SIG-M5 (cell line): ENCODE measurements at regions not wholly inside any gene's neighbourhood (a gene's known extent, or its start where the extent isn't known, plus 50 kb on each side); places are given as distances from the start of the nearest gene placed in this dataset.

ENCODE experiments used
- DNase-seq: peaks from one replicate; lab custom pipeline; 2025; lab: John Stamatoyannopoulos, UW

DNA sequence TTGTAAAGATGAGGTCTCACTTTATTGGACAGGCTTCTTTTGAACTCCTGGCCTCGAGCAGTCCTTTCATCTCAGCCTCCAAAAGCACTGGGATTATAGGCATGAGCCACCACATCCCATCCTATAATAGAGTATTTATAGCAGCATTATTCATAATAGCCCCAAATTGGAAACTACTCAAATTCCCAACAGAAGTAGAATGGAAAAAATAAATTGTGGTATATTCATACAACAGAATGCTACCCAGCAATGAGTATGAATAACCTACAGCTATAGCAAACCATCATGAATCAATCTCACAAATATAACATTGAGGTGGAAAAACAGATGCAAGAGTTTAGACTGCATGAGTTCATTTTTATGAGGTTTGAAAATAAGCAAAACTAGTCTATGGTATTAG, 84.8 kb upstream of the BTBD3 start:
- DNase-seq, result no peak

DNA sequence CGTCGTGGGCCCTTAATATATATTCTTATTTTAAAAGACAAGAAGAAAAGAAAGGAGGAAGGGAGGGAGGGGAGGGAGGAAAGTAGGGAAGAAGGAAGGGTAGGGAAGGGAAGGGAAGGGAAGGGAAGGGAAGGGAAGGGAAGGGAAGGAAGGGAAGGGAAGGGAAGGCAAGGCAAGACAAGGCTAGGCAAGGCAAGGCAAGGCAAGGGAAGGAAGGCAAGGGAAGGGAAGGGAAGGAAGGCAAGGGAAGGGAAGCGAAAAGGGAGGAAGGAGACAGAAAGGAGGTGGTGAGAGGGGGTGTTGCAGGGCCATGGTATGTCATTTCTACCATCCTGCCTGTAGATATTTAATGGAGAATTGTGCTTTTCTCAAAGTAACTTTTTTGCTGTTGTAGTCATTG, 83.9 kb upstream of the BTBD3 start:
- DNase-seq, result no peak

DNA sequence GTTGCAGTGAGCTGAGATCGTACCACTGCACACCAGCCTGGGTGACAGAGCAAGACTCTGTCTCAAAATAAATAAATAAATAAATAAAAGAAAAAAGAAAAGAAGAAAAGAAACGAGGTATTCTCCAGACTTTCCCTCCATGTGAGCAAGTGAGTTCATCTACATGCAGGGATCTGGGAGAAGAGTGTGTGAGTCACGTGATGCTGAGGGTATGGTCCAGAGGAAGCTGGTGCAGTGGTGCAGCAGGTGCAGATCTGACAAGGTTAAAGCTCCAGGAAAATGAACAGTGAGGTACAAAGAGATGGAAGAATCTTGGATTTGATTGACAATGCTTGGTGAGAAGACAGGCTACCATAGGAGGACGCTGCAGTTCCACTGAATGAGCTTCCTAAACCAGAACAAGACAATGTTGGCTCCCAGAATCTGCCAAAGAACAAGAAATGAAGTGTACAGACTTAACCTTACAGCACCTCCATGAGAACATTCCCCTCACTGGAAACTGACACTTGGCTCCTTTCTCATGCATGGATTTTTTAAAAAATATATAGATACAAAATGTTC, 79.5 kb upstream of the BTBD3 start:
- no peak for DNase-seq

DNA sequence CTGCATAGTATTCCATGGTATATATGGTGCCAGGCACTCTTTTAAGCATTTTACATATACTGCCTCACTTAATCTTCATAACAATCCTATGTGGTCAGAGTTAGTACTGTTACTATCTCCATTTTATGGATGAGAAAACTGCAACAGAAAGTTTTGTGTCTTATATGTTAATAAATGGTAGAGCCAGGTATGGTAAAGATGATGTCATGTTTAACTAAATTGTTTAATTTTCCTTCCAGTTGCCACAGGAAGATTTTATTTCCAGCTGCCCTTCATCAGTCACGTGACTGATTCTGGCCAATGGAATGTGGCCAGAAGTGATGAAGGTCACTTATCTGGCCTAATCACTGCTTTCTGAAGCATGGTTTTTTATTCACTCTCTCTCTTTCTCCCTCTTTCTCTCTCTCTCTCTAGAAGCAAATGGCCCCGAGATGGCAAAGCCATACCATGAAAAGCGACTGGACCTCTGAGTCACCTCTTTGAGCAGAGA, 75.7 kb upstream of the BTBD3 start:
- no peak for DNase-seq

DNA sequence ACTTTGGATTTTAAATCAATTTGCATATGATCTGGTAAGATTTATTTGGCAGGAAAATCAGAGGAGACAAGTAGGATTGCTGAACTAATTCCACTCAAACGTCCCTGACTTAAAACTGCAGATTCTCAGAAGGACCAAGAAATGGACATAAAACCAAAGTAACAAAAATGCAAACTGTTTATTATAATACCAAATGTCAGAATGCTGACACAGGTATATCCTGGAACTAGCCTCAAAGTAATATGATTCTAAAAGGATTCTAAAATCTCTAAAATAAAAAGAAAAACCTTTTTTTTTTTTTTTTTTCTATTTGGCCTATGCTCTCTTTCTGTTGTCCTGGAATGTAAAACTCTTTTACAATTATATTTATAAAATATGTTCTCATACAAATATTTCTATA, 74.4 kb upstream of the BTBD3 start:
- DNase-seq, result no peak

DNA sequence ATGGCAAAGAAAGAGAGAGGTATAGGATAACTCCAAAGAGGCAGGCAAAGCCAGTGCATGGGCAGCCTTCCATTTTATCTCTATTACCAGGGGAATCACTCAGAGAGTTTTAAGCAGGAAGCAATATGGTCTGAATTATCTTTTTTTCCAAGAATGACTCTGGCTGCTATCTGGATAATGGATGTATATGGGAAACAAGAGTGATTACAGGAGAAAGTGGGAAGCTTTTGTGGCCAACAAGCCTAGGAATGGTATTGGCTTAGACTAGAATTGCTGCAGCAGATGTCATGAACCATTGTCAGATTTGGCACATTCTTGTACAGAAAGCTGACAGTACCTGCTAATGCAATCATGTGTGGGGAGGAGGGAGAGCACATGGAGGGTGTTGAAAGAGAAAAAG, 73.0 kb upstream of the BTBD3 start:
- no peak for DNase-seq

DNA sequence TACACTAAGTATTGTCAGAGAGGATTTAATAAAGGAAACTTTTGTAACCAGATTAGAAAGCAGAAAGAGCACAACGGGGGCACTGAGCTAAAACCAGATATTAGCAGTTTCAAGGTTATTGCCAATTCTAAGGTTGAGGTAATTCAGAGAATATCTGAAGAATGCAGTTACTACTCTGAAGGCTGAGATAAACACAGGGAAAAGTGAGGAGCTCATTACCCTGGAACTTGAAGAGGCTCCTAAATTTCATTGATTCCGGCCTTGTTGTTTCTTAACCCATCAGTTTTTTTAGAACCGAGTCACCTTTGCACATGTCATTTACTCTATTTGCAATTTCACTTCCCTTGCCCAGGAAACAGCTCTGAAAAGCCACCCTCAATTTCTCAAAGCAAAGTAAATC, 72.4 kb upstream of the BTBD3 start:
- DNase-seq, result no peak

DNA sequence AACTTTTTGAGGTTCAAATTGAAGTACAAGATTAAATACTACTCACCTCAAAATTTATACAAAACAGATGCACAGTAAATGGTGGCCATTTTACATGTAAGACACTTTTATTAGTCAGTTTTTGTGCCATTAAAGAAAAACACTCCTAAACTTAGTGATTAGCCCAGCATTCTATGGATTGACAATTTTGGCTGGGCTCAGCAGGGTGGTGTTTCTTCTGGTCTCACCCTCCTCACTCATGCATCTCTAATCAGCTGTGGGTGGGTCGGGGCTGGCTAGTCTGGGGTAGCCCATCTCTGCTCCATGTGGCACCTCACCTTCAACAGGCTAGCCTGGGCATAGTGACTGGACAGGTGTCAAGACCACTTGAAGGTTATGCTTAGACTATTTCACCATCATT, 71.6 kb upstream of the BTBD3 start:
- DNase-seq, result no peak

DNA sequence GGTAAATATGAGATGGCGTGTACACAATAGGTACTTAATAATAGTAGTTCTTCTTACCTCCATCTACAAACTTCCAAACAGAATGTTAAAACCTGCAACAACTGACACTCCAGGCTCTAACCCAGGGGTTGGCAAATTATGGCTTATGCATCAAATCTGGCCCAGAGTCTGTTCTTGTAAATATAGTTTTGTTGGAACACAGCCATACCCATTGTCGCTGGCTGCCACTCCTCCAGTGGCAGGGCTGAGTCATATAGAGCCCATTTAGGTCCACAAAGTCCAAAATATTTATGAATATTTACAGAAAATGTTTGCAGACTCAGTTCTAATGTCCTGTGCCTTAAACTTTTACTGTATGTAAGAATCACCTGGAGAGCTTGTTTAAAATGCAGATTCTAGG, 69.9 kb upstream of the BTBD3 start:
- DNase-seq, result no peak

DNA sequence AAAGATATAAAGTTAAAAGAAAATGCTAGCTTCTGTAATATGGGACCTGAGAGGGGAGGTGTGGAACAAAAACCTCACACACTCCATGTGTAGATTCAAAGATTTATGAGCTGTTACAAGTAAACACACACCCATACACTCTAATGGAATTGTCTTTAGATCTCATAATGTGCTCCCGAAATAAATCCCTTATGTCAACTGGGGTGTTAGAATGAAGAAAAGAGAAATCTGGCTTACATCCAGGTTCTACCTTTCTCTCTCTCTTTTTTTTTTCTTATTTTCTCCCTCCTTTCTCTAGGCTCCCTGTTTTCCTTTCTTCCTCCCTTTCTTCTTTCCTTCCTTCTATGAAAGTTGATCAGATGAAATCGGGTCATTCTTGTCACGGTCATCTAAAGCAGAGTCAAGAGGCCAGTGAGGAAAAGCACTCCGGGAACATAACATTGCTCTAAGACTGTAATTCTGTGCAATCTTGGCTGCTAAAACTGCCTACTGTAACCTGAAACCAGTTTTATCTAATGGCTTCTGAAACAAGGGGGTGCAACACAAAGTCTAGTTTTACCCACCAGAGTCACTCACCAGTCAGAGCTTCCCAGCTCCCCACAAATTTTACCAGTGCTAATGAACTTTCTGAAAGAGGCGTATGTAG, 68.3 kb upstream of the BTBD3 start:
- no peak for DNase-seq

DNA sequence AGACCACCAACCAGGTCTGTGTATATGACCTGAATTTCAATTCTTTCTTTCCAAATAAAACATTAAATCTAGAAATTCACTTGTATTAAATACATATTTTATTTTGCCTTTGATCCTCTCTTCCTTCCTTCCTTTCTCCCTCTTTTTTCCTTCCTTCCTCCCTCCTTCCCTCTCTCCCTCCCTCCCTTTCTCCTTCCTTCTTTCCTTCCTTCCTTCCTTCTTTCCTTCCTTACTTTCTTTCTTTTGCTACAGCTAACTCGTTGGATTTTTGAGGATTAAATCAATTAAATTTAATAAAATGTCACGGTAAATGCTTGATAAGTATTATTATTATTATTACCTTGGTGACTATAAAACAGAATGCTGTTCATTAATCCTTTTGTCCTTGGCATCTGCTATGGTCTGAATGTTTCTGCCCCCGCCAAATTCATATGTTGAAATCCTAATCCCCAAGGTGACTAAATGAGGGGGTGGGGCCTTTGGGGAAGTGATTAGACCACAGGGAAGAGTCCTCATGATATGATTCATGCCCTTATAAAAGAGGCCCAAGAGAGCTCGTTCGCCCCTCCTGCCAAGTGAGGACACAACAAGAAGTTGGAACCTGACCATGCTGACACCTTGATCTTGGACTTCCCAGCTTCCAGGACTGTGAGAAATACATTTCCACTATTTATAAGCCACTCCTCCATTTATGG, 67.6 kb upstream of the BTBD3 start:
- no peak for DNase-seq

DNA sequence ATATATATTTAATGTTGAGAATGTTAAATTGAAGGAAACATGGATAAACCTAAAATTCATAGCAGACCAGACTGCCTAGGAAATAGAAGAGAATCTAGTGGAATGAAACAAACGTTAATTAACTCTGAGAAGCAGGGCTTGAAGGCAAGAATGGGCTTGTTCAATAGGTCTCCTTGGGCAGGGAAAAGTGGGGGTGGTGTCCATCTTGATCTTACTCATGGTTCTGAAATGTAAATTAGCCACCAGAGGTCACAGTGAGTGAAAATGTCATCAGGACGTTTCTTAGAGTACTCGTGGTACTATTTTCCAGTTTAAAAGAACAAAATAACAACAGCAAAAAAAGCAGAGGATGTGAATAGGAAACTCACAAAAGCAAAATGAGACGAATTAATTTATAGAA, 66.8 kb upstream of the BTBD3 start:
- DNase-seq, result no peak

DNA sequence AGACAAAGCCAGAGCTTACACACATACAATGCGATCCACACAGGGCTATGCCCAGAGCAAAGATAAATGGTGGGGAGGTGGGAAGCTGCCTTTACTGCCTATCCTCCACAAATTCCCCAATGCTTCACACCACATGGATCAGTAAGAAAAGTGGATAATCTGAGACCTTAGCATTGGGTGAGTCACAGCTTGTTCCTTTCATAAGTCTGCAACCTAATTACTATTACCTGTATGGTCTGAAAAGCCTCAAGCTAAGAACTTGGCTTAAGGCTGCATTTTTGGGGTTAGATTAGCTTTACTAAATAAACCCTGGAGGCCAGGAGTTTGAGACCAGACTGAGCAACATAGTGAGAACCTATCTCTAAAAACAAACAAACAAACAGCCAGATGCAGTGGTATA, 66.0 kb upstream of the BTBD3 start:
- no peak for DNase-seq

DNA sequence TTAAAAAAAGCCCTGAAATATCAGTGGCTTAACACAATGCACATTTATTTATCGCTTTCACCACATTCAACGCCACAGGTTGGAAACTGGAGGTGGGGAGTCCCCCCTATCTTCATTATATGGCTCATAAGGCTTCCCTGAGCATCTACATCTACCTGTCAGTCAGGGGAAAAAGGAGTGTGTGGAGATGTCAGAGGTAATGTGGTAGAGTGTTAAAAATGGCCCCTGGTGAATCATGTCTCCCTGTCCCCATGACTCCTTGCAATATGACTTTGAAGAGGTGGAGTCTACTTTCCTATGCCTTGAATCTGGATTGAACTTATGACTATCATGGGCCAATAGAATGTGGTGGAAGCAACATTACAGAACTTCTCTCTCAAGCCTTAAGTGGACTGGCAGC, 65.5 kb upstream of the BTBD3 start:
- no peak for DNase-seq

DNA sequence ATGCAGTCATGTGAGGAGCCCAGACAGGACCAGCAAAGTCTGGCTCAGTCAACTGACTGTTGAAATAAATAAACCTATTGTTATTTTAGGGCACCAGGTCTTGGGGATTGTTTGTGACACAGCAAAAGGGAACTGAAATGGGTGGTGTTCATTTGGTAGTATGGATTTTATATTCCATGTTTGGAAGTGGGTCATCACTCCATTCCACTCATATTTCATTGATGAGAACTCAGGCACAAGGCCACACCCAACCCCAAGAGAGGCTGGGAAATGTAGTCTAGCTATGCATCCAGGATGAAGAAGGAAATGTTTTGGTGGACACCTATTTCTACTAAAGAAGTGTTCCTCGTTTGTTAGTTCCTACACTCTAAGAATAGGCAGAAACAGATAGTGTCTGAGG, 64.9 kb upstream of the BTBD3 start:
- no peak for DNase-seq

DNA sequence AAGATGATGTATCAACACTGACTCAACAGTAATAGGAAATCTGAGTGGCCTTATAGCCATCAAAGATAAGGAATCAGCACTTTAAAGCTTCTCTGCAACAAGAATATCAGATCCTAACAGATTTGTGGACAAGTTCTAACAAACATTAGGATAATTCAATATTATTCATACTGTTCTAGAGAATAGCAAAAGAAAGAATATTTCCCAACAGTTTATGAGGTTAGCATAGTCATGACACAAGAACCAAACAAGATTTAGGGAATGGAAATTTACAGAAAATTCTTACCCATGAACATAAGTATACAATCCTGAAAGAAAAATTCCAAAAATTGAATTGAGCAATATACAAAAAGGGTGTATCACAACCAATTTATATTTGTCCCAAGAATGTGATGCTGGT, 64.3 kb upstream of the BTBD3 start:
- no peak for DNase-seq

DNA sequence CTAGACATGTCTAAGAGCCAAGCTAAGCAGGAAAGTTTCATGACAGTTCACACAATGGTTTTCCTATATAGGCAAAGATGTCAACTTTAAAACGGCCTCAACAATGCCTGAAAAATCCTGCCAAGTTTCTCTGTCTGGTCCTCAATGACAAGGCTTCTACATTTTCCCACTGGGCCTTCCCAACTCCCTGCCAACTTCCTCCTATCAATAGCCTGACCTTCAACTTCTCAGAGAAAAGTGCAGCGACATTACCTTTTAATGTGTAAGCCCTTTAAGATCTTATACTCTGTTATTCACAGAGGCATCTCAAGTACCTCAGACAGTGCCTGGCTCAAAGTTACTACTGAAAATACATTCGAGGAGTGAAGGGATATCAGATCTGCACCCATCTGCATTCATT, 56.2 kb upstream of the BTBD3 start:
- DNase-seq, result no peak

DNA sequence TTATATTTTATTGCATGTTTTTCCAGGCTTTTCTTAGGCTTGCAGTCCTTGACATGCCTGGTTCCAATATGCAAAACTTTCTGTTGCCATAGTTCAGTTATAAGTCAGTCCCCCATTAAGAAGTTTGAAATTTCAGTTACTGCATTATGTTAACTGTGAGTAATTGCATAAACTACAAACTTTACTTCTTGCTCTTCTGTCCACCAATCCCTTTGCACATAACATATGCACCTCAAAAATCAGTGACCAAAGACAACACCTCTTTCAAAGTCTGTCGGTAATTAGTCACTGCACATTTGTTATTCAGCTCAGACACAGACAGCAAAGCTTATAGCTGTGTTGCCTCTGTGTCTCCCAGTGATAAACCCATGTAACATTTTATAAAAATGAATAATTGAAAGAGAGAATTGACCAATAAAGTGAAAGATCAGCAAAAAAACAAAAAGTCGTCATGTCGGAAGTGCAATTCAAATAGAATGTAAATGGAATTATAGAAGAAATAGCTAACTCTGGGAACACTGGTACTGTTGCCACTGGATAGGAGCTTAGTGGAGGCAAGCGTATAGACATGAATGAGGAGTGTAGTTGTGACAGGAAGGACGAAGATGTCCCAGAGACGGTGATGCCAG, 50.3 kb upstream of the BTBD3 start:
- no peak for DNase-seq
